T-helper 22 cell (primary cell): ENCODE measurements at regions not wholly inside any gene's neighbourhood (a gene's known extent, or its start where the extent isn't known, plus 50 kb on each side); places are given as distances from the start of the nearest gene placed in this dataset.

Experiments
- DNase-seq: peaks from one replicate; pipeline ENCODE4 v3.0.0-alpha.2; 2020; ENCODE audit warnings: low read depth

GRCh38 chr6:168968801-168969200 is 284.8 kb downstream of the THBS2 start:
- DNase-seq: no peak

- peak; percentile 6 for DNase-seq
Observed at GRCh38 chr6:168968228-168968627, 285.4 kb downstream of the THBS2 start.

- no peak for DNase-seq
Observed at GRCh38 chr6:168967281-168967925, 286.2 kb downstream of the THBS2 start.

- DNase-seq: no peak
Observed at GRCh38 chr6:168964138-168964835, 289.4 kb downstream of the THBS2 start.

GRCh38 chr6:168962886-168963285 is 290.8 kb downstream of the THBS2 start:
- no peak for DNase-seq

- DNase-seq: no peak
Observed at GRCh38 chr6:168961264-168961656, 292.4 kb downstream of the THBS2 start.

GRCh38 chr6:168960551-168961263 is 292.9 kb downstream of the THBS2 start:
- DNase-seq: no peak

GRCh38 chr6:168959696-168960095 is 293.9 kb downstream of the THBS2 start:
- no peak for DNase-seq

- DNase-seq: no peak
Observed at GRCh38 chr6:168956884-168957730, 296.5 kb downstream of the THBS2 start.

- no peak for DNase-seq
Observed at GRCh38 chr6:168956141-168956838, 297.4 kb downstream of the THBS2 start.

GRCh38 chr6:168953461-168953860 is 300.2 kb downstream of the THBS2 start:
- DNase-seq: no peak

- DNase-seq: no peak
Observed at GRCh38 chr6:168951217-168951616, 302.4 kb downstream of the THBS2 start.

GRCh38 chr6:168950858-168951214 is 302.8 kb downstream of the THBS2 start:
- DNase-seq: no peak

- no peak for DNase-seq
Observed at GRCh38 chr6:168949981-168950857, 303.4 kb downstream of the THBS2 start.

- DNase-seq: no peak
Observed at GRCh38 chr6:168948990-168949531, 304.6 kb downstream of the THBS2 start.

GRCh38 chr6:168948002-168948401 is 305.6 kb downstream of the THBS2 start:
- no peak for DNase-seq

- DNase-seq: no peak
Observed at GRCh38 chr6:168943231-168943905, 310.3 kb downstream of the THBS2 start.

GRCh38 chr6:168942646-168943045 is 311.0 kb downstream of the THBS2 start:
- no peak for DNase-seq

GRCh38 chr6:168941036-168941435 is 312.6 kb downstream of the THBS2 start:
- no peak for DNase-seq

GRCh38 chr6:168939796-168940195 is 313.9 kb downstream of the THBS2 start:
- no peak for DNase-seq
